Right hindlimb (tissue), 1 donor: ENCODE measurements at regions not wholly inside any gene's neighbourhood (a gene's known extent, or its start where the extent isn't known, plus 50 kb on each side); places are given as distances from the start of the nearest gene placed in this dataset.
"Not testable (repeated sequence)": the region's sequence is repeated elsewhere in the genome, so short reads cannot be mapped to it uniquely, and the experiment has no call there.

Experiments
- DNase-seq: peaks from one replicate; pipeline ENCODE4 v3.0.0-alpha.2; 2018

DNA sequence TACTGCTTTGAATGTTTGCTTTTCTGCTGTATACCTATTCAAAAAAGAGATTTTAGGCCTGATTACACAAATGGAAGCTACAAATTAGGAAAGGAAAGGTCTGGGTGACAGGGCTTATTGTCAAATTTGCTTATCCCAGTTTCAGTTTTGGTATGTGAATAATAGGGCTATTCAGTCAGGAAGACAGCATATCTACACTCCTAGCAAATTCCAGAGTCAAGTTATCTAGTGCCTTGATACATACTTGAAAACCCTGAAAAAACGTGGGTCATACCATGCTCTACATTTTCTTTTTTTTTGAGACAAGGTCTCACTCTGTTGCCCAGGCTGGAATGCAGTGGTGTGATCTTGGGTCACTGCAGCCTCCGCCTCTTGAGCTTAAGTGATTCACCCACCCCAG is 59.2 kb upstream of the CCDC180 start:
- not testable (repeated sequence) for DNase-seq

DNA sequence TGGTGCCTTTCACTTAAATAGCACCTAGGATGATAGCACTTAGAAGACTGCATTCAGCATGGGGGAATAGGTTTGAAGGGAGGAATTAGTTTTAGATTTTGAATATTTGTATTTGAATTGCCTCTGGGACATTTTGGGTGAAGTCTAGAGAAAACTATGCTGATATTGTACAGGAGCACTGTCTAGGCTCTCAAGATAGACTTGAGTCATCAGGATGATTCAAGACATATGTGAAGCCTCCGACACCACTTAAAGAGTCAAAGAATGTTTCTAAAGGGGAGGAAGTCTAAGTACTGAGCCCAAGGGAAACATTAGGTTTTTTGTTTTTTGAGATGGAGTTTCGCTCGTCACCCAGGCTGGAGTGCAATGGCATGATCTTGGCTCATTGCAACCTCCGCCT is 63.9 kb upstream of the CCDC180 start:
- DNase-seq: no peak

DNA sequence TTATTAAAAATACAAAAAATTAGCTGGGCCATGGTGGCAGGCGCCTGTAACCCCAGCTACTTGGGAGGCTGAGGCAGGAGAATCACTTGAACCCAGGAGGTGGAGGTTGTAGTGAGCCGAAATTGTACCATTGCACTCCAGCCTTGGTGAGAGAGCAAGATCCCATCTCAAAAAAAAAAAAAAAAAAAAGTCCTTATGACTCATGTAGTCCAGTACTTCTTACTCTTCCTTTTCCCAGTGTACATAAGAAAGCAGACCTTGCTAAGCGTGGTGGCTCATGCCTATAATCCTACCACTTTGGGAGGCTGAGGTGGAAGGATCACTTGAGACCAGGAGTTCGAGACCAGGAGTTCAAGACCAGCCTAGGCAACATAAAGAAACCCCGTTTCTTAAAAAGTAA is 66.0 kb upstream of the CCDC180 start:
- not testable (repeated sequence) for DNase-seq

DNA sequence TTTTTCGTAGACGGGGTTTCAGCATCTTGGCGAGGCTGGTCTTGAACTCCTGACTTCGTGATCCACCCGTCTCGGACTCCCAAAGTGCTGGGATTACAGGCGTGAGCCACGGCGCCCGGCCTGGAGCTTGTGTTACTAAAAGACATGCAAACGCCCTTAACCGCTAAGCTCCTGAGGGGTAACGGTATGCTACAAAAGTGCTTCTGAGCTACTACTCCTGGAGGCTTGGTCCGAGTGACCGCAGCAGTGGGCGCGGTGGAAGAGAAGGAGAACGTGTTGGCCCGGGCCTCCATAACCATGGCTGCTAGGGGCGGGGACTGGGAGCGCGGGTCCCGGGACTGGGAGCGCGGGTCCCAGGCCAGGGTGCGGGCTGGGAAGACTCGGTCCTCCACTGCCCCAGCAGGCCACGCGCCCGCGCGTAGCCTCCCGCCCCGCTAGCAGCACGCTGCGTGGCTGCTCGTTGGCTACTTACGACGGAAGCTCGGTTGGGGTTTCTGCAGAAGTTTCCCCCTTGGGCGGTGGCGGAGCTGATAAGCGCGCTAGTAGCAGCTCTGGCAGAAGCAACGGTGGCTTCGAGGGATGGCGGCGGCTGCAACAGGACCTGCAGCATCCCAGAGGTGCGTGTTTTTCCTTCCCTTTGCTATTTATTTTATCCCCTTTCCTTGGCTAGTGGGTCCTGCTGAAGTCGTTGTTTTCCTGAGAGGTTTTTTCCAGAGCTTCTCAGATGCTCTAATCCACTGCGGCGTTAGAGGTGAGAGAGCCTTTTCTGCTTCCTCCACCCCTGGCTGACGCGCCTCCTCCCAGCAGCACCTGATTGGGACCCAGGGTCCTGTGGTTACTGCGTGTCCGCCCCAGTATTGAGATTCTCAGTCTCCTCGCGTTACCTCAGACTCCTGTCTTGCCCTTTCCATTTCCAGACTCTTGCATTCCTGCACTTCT is 69.2 kb upstream of the CCDC180 start:
- DNase-seq: peak; percentile 92

DNA sequence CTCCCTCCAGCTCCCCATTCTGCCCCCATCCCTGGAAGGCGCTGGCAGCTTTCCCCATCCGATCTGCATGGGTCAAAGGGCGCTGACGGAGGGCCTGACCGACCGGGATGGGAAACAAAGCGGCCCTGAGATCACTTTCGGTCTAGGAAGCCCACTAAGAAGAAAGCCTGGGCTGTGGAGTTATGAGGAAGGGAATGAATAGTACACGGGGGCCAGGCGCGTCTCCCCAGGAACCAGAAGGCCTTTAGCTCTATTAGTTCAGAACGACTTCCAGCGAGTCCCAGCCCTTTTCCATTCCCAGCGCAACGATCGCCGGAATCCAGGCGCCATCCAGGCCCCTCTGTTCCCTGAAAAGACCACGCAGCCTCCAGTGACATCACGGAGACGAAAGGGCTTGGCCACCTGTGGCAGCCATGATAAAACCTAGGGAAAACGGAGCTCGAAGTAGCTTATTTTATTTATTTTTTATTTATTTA is 70.1 kb upstream of the CCDC180 start:
- peak; percentile 29 for DNase-seq

DNA sequence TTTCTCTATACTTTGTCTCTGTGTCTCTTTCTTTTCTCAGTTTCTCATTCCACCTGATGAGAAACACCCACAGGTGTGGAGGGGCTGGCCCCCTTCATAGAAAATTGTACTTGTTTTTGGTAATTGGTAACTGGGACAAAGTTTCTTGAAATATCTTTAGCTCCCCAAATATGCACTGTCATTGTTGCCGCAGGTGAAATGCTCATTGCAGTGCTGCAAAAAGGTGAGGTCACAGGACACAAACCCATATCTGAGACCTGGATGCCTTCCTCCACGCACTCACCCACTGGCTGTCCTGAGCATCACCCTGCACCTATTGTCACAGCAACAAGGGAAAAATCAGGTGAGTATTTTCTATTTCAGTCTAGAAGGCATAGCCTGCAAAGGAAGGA is 74.5 kb upstream of the CCDC180 start:
- not testable (repeated sequence) for DNase-seq

DNA sequence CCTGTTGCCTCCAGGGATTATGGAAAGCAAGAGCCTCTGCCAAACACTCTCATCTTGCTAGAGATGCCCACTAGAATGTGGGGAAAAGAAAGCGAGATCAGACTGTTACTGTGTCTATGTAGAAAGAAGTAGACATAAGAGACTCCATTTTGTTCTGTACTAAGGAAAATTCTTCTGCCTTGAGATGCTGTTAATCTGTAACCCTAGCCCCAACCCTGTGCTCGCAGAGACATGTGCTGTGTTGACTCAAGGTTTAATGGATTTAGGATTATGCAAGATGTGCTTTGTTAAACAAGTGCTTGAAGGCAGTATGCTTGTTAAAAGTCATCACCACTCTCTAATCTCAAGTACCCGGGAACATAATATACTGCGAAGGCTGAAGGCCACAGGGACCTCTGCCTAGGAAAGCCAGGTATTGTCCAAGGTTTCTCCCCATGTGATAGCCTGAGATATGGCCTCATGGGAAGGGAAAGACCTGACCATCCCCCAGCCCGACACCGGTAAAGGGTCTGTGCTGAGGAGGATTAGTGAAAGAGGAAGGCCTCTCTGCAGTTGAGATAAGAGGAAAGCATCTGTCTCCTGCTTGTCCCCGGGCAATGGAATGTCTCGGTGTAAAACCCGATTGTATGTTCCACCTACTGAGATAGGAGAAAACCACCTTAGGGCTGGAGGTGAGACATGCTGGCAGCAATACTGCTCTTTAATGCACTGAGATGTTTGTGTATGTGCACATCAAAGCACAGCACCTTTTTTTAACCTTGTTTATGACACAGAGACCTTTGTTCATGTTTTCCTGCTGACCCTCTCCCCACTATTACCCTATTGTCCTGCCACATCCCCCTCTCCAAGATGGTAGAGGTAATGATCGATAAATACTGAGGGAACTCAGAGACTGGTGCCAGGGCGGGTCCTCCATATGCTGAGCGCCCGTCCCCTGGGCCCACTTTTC is 75.1 kb upstream of the CCDC180 start:
- DNase-seq: not testable (repeated sequence)

DNA sequence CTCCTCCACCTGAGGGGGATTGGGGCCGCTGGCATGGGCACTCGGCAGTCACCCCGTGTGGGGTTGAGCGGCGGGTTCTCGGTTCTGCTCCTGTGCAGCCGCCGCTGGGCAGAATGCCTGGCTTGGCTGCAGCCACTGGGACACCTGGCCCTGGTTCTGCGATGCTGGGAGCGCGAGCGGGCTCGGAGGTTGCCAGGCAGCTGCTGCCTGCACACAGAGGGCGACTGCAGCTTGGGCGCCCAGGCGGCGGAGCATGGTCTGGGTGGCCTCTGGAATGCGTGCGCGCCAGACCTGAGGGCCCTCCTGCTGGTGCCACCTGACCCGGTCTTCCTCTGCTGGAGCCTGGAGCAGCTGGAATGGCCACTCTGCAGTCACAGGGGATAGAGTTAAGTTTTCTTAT is 85.1 kb upstream of the CCDC180 start:
- DNase-seq: peak; percentile 27

DNA sequence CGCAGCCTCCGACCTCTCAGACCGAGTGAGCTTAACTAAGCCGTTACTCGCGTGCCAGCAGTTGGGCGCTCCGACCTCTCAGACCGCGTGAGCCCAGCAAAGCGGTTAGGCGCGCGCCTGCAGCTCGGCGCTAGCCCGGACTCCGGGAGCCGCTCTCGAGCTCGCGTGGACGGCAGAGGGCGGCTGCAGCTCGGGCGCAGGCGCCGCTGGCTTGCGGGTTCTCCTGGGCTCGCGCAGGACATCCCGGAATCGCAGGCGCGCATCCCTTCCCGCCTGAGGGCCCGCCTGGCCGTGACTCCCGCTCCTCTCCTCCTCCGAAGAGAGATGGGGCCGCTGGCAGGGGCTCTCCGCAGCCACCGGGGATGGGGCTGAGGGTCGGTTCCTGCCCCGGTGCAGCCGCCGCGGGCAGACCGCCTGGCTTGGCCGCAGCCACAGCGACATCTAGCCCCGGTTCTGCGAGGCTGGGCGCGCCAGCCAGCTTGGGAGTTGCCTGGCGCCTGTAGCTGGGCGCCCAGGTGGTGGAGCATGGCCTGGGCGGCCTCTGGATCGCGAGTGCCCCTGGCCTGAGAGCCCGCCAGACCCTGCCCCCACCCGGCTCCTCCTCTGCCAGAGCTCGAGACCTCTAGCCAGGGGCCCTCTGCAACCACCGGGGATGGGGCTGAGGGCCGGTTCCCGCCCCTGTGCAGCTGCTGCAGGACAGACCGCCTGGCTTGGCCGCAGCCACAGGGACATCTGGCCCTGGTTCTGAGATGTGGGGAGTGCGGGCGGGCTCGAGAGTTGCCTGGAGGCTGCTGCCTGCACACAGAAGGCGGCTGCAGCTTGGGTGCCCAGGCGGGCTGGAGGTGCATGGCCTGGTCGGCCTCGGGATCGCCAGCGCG is 85.7 kb upstream of the CCDC180 start:
- DNase-seq: peak; percentile 85

DNA sequence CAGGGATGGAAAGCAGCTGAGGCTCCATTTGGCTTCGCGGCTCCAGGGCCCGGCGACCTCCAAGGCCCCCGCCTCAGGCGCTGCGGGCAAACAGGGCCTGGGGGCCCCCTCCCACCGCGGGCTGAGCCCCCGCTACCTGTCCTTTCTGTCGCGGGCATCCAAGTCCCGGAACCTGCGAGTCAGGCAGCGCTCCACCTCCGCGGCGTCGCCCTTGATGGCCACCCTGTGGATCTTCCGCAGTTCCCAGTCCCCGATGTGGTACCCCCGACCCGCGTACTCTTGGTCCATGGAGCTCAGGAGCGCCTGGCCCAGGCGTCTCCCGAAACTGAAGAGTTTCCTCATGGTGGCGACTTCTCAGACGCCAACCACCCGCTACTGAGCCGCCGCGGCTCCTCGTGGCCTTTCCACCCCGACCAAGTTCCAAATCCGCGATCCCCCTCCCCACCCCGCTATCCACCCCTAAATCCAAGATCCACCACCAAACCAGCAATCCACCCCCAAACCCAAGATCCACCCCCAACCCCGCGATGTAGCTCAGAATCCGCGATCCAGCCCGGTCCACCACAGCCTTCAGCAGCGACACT is 86.5 kb upstream of the CCDC180 start:
- DNase-seq: no peak

DNA sequence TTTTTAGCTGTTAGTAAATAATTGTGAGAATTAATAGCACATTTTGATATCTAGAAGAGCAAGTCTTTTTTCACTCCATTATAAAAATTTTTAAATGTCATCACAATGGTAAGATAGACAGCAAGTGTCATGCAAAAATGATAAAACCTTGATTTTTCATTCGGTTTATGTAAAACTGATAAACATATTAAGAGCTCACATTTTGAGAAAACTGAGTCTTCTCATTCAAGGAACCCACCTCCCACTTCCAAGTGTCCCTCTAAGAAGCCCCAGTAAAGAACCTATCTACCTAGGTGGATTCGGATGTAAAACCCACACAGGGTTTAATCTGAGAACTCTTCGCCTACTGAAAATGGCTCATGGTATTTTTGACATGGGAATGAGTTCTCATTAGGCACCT is 87.1 kb upstream of the CCDC180 start:
- DNase-seq: not testable (repeated sequence)

DNA sequence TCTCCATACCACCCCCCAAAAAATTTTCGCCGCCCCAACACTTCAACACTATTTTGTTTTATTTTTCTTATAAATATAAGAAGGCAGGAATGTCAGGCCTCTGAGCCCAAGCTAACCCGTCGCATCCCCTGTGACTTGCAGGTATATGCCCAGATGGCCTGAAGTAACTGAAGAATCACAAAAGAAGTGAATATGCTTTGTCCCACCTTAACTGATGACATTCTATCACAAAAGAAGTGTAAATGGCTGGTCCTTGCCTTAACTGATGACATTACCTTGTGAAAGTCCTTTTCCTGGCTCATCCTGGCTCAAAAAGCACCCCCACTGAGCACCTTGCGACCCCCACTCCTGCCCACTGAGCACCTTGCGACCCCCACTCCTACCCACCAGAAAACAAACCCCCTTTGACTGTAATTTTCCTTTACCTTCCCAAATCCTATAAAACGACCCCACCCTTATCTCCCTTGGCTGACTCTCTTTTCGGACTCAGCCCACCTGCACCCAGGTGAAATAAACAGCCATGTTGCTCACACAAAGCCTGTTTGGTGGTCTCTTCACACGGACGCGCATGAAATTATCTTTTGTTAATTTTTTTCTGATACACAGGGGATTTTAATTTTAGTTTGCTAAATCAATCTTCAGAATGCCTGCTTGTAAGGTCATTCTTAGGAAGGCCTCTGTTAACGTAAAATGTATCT is 87.9 kb upstream of the CCDC180 start:
- DNase-seq: not testable (repeated sequence)

DNA sequence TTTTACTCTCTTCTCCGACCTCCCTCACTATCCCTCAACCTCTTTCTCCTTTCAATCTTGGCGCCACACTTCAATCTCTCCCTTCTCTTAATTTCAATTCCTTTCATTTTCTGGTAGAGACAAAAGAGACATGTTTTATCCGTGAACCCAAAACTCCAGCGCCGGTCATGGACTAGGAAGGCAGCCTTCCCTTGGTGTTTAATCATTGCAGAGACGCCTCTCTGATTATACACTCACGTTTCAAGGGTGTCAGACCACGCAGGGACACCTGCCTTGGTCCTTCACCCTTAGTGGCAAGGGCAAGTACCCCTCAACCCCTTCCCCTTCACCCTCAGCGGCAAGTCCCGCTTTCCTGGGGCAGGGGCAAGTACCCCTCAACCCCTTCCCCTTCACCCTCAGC is 92.3 kb upstream of the CCDC180 start:
- DNase-seq: not testable (repeated sequence)

DNA sequence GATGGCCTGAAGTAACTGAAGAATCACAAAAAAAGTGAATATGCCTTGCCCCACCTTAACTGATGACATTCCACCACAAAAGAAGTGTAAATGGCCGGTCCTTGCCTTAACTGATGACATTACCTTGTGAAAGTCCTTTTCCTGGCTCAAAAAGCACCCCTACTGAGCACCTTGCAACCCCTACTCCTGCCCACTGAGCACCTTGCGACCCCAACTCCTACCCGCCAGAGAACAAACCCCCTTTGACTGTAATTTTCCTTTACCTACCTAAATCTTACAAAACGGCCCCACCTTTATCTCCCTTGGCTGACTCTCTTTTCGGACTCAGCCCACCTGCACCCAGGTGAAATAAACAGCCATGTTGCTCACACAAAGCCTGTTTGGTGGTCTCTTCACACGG is 92.9 kb upstream of the CCDC180 start:
- DNase-seq: not testable (repeated sequence)

DNA sequence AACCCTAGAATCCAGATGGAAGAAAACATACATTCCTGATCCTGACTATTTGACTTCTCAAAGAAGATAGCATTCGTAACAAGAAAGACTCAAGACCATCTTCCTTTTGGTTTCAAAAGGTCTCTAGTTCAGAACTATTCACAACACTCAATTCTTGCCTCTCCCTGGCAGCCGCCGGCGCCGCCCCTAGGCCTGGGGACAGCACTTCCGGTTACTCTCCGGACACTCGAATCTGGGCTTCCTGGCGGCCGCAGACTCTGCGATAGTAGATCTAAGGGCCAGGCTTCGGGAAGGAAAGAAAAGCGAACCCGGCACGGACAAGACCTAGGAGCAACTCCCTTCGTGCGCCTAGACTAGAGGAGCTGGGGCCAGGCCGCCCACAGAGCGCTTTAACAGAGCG is 107.8 kb upstream of the CCDC180 start:
- DNase-seq: not testable (repeated sequence)

DNA sequence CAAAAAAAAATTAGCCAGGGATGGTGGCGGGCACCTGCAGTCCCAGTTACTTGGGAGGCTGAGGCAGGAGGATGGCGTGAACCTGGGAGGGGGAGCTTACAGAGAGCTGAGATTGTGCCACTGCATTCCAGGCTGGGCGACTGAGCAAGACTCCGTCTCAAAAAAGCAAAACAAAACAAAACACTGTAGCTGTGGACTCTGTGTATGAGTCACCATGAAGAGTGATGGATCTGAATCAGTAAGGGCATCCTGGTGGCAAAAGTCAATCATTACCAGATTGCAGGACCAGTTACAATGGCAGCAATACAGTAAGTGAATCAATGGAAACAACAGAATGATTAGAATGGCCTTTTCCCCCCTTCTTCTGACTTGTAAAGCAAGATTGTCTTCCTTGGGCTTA is 113.7 kb upstream of the CCDC180 start:
- not testable (repeated sequence) for DNase-seq

DNA sequence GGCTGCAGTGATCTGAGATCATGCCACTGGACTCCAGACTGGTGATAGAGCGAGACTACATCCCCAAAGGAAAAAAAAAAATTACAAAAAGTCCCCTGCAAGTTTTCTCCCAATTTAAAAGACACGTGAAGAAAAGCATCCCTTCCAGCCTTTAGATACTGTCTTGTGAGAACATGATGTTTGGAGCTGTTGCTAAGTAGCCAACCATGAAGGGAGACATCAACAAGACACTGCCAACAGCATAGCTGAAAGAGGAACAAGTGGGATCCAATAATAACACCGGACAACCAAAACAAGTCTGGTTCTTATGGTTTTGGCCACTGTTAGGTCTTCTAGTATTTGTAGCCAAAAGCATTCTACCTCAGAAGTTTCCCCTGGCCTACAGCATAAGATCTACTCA is 118.9 kb upstream of the CCDC180 start:
- no peak for DNase-seq

DNA sequence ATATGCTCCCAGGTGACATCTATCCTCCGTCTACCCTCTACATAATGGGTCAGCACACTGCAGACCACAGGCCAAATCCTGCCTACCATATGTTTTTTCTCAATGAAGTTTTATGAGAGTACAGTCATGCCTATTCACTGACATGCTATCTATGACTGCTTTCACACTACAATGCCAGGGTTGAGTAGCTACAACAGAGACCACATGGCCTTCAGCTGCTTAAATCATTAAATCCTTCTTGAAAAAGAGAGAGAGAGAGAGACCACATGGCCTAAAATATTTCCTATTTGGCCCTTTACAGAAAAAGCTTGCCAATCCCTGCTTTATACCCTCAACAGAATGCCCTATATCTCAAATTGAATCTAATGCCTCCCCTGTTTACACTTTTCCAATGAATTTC is 119.8 kb upstream of the CCDC180 start:
- DNase-seq: not testable (repeated sequence)

DNA sequence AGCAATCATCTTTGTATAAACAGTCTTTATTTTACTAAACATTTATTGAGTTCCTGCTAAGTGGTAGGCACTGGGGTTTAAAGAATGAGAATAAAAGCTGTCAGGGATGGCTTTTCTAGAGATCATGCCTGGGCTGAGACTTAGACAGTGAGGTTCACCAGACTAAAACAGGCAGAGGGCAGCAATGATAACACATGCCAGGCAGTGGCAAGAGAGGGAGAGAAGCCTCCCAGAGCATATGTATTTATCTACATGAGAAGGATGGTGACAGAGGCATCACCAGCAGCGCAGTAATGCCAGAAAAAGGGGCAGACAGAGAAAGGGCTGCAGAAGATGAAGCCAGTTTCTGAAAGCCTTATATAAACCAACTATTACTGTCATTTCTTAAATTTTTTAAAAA is 121.0 kb upstream of the CCDC180 start:
- DNase-seq: no peak

DNA sequence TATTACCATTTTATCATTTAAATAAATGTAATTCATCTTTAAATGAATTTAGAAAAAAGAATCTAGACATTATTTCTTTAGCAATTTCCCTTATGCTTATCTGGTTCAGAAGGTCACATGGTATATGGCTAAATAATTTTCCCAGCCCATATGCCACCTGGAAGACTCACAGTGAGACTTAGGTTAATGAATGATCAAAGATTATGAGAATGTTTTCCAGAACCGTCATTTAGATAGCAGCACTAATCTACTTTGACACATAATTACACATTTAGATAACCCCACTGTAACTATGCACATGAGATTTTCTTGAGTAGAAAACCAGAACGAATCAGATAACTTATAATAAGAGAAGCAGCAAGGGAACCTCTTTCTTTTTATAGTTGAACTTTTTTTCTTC is 124.9 kb upstream of the CCDC180 start:
- DNase-seq: not testable (repeated sequence)

DNA sequence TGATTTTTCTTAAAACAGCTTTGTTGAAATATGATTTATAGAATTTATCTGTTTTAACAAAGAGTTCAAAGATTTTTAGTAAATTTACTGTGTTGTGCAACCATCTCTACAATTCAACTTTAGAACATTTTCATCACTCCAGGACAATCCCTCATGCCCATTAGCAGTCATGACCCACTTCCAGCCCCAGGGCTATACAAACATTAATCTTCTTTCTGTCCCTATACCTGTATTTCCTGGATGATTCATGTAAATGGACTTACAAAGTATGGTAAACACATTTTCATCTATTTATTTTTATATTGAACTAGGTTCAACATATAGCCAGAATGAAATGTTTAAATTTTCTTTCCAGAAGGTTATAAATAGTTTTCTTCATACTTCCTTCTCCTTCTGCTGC is 127.8 kb upstream of the CCDC180 start:
- no peak for DNase-seq
